GM18909 (cell line): ENCODE measurements at regions not wholly inside any gene's neighbourhood (a gene's known extent, or its start where the extent isn't known, plus 50 kb on each side); places are given as distances from the start of the nearest gene placed in this dataset.

ENCODE experiments used
- ATAC-seq: cut with Tn5 transposase; IDR thresholded peaks from one replicate; pipeline ENCODE4 v1.9.1; 2021; ENCODE audit warnings: mild to moderate bottlenecking; ENCODE audit not compliant: unreplicated experiment, poor library complexity

DNA sequence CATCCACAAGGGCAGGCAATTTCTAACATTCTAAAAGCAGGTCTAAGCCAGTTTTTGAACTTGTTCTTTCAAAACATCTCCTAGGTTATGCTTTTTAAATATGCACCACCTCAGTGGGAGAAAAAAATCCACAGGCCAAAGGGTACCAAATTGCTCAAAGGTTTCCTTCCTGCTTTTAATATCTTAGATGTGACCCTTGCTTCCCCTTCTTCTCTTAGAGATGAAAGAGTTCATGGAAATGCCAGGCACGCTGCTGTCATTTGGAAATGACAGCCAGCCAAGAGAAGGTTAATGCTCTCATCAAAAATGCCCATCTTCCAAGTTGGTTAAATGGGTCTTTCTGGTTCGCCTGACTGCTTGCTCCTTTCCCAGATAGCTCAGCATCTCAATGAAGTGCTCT, 497.1 kb downstream of the CD83 start:
- no peak for ATAC-seq

DNA sequence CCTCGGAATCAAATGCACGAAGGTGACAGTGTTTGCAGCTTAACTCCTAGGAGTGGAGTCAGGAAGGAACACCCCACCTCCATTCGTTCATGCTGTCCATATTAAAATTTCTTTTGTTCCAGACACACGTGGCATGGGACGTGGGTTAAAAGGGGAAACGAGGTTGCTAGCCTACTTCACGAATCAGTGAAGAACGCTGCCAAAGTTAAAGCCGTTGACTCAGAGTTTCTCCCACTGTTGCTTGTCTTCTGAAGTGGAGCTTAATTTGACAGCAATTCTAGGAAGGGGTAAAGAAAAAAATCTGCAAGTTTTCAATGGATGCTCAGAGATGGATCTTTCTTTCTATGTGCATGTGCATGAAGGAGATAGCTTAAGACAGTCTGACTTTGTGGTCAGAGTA, 499.1 kb downstream of the CD83 start:
- ATAC-seq: no peak

DNA sequence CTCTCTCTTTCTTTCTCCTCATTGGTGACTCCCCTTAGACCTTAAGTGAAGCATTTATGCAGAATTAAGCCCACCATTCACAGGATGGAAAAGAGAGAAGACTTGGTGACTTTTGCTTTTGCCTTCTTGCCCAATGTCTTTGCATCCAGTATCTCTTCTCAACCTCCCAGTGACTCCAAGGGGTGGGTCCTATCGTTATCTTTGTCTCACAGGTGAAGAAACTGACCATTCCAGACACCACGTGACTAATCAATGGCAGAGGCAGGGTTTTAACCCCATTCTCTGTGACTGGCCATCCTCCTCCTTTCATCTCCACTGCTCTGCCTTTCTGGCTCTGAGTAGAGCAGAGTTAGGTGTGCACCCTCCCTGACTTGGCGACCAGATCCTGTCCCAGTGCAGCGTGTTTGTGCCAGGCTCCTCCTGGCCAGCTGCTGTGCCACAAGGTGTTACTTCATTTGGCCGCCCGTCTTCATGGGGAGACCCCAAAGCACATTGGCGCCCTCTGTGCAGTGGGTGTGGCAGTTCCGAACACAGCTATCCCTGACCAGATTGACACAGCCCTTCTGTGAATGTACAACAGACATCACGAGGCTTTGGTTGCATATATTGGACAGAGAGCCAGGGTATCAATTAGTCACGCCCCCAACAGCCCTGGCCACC, 501.3 kb downstream of the CD83 start:
- ATAC-seq: no peak

DNA sequence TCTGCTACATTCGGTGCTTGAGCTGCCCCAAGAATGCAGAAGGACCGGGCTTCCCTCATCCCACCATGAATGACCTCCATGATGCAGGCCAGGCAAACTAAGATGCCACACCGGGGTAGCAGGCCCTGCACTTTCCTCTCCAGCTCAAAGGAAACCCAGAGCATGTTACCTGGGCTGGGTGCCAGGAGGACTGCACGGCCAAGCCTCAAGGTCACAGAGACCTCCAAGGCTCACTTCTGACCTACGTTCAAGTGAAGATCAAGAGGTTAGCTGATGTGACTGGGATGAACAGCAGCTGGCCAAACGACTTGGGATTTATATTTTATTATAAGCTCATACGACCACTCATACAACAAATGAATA, 501.8 kb downstream of the CD83 start:
- no peak for ATAC-seq

DNA sequence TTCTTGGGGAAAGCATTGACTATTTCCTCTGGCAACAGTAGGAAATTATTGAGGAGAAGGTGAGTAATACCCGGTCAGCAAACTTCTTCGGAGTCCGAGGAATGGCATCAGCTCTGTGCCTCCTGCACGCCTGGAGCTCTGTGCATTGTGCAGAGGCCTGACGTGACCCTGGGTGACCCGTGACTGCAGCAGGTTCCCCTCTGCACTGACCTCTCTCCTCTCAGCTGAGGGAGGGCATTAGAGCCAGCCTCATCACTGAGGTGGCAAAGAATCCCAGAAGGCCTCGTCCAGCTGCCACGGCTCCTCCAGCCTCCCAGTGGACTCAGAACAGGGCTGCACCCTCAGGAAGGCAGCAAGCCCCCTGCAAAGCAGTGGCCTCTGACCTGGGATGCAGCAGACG, 502.9 kb downstream of the CD83 start:
- ATAC-seq: no peak

DNA sequence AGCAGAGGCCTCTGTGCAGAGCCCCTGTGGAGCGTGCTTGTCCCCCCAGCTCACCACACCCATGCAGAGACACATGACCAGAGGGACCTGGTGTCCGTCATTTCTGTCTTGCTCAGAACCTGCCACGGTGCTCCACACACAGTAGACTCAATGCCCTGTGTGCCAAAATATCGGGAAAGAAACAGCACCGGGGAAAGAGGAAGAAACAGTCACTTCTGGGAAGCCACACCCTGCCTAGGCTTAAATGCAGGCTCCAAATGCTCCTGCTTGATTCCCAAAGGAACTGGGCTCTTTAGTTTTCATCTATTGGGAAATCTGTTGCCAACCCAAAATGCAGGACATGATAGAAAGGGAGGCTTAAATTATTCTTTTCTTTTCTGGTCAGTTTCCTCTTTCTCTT, 503.9 kb downstream of the CD83 start:
- ATAC-seq: no peak

DNA sequence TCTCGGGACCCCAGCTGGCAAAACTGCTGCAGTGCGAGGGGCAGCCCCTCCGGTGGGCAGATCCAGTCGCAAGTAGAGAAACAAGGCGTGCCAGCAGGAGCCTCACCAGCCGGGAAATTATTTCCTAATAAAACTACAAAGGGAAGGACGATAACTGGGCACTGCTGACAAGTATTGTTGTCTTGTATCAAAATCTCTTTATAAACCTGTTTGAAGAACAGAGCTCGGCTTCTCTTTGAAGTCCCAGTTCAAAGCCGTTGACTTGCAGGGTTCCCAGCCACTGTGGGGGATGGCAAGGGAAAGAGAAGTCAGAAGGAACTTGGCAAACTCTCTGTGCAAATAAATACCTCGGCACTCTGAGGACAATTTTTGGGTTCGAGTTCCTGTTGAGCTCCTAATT, 504.5 kb downstream of the CD83 start:
- ATAC-seq: no peak

DNA sequence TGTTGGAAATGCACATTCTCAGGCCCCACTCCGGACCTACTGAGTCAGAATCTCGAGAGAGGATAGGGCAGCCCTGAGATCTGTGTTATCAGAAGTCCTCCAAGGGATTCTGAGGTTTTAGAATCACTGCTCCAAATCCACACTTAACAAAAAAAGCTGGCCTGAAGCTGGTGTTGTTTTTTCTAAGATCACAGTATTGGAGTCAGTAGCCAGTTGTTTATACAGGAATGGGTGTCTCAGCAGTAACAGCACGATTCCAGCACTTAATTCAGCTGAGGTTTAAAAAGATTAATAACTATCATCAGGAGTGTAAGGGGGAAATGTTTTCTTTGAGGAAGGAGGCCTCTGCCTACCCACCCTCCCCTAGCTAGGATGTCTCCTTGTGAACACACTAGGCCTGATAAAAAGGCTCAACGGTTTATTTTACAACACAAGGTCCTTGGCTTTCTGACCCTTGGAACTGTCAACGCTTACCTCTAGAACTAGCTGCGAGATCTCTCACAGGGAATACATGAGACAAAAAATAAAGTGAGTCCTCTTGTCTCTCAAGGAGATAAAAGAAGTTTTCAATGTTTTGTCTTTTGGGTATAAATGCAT, 505.4 kb downstream of the CD83 start:
- no peak for ATAC-seq

DNA sequence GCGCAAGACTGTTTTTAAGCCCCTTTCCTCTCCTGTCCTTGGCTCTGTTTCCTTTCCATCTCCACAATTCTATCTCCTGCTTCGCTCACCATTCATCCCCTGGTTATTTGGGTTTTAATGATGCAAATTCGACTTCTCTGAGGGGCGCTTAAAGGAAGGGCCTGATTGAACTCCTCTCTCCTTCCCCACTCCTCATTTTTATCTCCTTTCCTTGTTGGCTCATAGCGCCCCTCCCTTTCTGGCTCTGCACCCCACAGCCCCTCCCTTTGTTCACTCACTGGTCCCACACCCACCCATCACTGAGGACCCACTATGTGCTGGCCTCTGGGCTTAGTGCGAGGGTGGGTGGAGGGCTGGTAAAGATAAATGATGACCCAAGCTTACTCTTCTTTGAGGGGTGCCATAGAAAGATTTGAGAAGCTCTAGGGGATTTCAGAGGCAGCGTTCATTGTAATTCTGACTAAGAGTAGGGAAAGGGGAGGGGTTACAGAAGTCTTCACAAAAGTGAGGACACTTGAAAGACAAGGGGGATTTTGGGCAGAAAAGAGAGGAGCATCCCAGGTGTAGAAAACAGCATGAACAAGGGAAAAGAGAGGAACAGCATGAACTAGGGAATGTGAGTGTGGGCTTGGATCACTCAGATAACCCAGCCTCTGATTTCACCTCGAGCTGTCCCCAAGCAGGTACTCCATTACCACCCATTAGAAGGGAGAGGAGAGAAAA, 507.8 kb downstream of the CD83 start:
- no peak for ATAC-seq

DNA sequence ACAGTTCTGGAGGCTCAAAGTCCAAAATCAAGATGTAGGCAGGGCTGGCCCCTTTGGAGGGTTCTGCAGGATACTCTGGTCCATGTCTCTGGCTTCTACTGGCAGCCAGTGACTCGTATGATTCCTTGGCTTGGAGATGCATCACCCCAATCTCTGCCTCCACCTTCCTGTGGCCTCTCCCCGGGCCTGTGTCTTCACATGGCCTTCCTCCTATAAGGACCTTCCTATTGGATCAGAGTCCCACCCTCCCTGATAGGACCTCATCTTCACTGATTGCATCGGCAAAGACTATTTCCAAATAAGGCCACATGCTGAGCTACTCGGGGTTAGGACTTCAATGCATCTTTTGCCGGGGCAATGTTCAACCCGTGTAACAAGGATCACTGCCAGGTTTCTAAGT, 509.0 kb downstream of the CD83 start:
- ATAC-seq: no peak

DNA sequence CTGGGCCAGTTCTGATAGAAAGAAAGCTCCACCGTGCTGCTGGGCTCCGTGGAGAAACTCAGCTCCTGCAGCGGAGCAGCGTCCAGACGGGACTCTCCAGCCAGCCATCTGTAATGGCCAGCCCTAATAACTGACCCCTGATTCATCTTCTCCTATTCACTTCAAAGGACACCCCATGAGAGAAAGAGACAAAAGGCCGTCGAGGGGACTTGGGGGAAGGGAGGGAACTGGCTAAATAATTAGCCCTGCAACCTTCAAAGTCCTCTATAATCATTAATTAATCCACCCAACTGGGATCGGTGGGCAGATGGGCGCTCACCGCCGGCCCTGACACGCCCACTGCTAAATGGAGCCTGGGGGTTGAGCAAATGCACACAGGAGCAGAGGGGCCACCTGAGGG, 512.4 kb downstream of the CD83 start:
- ATAC-seq: no peak

DNA sequence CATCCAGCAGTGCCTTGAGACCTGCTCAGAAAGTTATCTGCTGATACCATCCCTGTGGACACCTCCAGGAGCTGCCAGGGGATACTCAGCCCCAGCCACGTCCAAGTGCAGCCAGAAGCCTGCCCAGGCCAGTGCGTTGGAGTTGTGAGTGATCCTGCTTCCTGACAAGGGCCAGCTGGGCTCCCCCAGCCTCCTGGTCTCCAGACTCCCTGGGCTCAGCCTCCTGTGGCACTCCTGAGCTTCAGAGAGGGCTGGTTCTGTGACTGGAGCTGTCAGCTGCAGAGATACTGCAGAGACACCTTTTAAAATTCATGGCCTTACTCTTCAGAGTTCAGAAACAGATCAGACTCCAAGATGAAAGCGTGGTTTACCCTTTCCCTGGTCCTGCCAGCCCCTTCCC, 515.9 kb downstream of the CD83 start:
- ATAC-seq: no peak

DNA sequence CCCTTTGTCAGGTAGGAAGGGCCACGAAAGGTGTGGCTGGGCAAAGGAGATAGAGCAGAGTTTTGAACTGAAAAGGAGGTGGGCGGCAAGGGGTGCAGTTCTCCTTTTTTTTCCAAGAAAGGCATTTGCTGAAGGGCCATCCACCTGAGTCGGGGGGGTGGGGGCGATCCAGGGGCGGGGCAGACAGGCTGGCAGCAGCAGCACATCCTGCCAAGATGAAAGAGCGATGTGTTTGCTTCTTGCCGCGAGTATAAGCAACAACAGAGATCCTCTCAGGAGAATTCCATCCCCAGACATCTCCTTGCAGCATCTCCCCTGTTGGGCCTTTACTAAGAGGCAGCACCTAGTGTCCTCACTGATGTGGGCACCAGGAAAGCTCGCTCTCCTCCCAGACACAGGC, 516.5 kb downstream of the CD83 start:
- no peak for ATAC-seq

DNA sequence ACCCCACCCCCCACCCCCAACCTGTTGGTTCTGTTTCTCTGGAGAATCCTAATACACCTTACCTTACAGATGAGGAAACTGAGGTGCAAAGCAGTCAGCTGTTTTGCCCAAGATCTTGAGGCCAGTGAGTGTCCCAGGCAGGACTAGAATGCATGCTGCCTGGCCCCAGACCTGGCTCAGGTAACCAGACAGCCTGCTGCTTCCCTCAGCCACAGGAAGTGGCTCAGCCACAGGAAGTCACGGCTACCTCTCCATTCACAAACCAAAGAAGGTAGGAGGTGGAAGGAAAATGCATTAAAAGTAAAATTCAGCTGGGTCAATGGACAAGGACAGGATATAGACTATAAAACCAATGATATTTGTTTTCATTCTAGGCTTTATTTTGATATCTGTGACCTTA, 517.6 kb downstream of the CD83 start:
- ATAC-seq: no peak

DNA sequence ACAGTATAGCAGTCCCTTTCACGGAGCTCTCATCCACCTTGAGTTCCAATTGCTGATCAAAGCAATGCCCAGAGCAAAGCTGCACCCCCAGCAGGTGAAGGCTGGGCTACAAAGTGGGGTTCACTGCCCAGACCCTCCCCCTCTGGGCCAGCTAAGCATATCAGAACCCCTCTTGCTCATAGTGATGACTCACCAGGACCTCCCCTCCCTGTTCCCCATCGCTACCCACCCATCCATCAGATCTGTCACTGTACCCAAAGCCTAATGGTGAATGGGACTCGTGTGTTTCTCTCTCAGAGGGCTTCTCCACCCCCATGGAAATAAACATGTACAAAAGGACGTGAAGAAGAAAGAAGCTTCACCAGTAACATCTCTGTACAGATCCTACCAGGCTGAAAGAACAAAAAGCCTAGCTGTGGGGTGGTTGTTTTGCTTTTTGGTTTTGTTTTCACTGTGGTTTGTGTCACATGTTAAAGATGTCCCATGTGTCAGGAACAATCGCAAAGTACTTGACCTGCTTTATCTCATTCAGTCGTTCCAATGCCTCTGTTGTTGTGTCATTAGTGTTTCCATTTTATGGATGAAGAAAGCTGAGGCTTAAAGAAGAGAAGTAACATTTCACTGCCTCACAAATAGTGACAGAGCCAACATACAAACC, 518.5 kb downstream of the CD83 start:
- ATAC-seq: peak; percentile 62

DNA sequence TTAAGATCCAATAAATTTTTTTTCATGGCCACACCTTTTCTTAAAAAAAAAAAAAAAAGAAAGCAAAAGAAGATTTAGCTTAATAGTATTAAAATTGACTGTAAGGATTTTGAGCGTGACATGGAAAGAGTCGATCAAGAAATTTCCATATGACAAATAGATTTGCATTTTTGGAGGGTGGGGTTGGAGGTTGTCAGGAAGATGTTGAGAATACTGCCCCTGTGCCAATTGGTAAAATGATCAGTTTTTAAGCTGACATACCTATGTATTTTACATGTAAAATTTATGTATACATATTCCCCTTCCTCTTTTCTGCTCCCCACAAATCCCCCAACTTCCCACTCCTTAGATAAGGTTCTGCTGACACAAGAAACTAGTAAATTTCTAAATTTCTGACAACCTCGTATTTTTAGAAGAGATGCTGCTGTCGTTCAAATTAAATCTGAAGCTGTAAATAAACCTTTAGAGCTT, 520.9 kb downstream of the CD83 start:
- no peak for ATAC-seq

DNA sequence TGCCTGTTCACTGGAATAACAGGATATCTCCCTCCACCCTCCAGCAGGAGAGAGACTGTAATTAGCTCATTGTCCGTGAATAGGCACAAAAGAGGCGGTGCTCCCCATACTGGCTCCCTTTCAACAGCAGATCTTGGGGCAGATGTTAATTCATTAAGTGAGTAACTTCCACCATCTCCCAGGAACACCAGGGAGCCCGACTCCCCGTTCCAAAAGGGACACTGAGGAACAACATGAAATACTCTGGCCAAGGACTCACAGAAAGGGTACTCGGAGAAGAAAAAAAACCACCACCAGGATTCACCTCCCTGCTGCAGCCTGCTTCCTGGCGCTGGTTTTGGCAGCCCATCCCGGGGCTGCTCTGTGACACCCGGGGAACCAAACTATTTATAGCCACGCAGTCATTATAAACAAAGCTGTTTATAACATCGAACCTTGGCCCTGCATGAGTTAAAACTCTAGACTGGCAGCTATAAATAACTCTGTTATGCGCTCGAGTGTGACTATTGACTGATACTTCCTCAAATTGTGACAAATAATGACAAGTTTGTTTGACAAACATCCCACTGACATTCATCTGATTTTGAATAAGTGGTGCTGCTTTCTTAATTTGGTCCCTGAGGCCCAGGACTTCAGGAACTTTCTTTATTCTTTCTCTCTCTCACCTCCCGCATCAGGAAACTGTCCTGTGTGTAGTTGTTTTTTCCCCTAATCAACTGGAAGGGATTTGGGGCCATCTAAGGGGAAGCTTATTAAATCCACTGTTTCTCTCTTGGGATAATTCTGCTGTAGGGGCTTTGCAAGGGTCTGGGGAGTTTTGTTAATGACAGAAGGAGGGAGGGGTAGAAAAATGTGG, 521.6 kb downstream of the CD83 start:
- ATAC-seq: no peak

DNA sequence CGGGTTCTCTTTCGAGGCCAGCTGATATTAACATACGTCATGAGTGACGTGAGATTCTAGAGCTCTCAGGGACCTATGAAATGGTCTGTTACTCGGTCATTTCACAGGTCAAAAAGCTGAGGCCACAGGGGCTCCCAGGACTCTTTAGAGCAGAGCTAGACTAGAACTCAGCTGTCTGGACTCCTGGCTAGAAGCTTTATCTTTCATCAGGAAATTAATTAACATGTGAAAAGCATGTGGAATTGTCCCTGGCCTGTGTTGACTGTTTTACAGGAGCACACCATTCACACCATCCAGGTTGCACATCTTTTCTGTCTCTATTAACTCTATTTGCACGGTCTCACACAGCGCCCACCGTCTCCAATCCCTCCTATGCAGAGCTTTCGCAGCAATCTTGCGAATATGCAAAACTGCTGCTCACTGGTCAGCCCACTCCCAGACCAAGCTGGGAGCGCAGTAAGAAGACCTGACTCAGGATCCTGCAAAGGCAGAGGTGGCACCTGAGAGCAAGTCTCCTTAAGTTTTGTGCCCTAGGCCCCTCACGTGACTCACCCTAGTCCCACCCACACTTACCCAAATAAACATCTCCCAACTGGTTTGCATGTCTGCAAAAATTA, 522.5 kb downstream of the CD83 start:
- no peak for ATAC-seq

DNA sequence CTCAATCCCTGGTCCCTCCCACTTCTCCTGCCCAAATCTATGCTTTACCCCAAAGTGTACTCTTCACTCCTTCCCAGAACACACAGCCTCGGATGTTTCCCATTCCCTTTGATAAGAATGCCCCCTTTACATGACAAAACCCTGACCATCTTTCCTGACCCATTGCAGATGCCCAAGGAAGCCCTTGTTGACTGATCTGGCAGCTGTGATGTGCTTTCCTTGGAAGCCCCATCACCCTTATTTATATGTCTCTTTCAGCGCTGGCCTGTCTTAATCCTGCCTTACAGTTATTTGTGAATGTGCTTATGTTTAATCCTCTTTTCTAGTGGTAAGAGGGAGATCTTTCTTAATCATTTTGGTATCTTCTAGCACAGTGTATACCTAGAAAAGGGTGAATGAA, 523.1 kb downstream of the CD83 start:
- ATAC-seq: no peak
